DOHH2 (cell line): ENCODE measurements at regions not wholly inside any gene's neighbourhood (a gene's known extent, or its start where the extent isn't known, plus 50 kb on each side); places are given as distances from the start of the nearest gene placed in this dataset.
"Not testable (repeated sequence)": the region's sequence is repeated elsewhere in the genome, so short reads cannot be mapped to it uniquely, and the experiment has no call there.

Experiments
- H3F3A ChIP-seq: fragments of 200-600 bp; sonication (generic), shearing (Covaris generic); 2 replicates; pipeline ENCODE4 v1.6.0; 2016; ENCODE audit warnings: antibody characterized with exemption, mild to moderate bottlenecking; ENCODE audit not compliant: control insufficient read depth, insufficient read depth
- H3K27ac ChIP-seq: fragments of 200-600 bp; sonication (generic); 2 replicates; pipeline ENCODE4 v1.5.1; 2014; ENCODE audit warnings: low read depth, mild to moderate bottlenecking, low read length, moderate library complexity
- H3K27me3 ChIP-seq: fragments of 200-600 bp; sonication (generic); 2 replicates; pipeline ENCODE4 v1.6.1; 2014; ENCODE audit warnings: mild to moderate bottlenecking, low read length, mixed read lengths; ENCODE audit not compliant: control insufficient read depth
- H3K36me3 ChIP-seq: fragments of 200-600 bp; sonication (generic); 2 replicates; pipeline ENCODE4 v1.6.1; 2014; ENCODE audit warnings: mild to moderate bottlenecking, low read length, moderate library complexity, mixed read lengths; ENCODE audit not compliant: control insufficient read depth
- H3K4me1 ChIP-seq: fragments of 200-600 bp; sonication (generic); 2 replicates; pipeline ENCODE4 v1.6.1; 2014; ENCODE audit warnings: mild to moderate bottlenecking, low read length, mixed read lengths; ENCODE audit not compliant: control insufficient read depth
- H3K4me2 ChIP-seq: fragments of 200-600 bp; sonication (generic); 2 replicates; pipeline ENCODE4 v1.6.0; 2014; ENCODE audit warnings: mild to moderate bottlenecking, low read length, moderate library complexity
- H3K4me3 ChIP-seq: fragments of 200-600 bp; sonication (generic); 2 replicates; pipeline ENCODE4 v1.5.1; 2014; ENCODE audit warnings: mild to moderate bottlenecking, low read length, mixed read lengths
- H3K79me2 ChIP-seq: fragments of 200-600 bp; sonication (generic); 2 replicates; pipeline ENCODE4 v1.6.1; 2014; ENCODE audit warnings: mild to moderate bottlenecking, low read length, mixed read lengths; ENCODE audit not compliant: control insufficient read depth
- H3K9me2 ChIP-seq: fragments of 200-600 bp; sonication (generic); replicated peaks from 2 replicates; pipeline ENCODE4 v1.6.1; 2014; ENCODE audit warnings: mild to moderate bottlenecking, low read length, mixed read lengths; ENCODE audit not compliant: control insufficient read depth
- H3K9me3 ChIP-seq: fragments of 200-600 bp; sonication (generic); 2 replicates; pipeline ENCODE4 v1.6.1; 2014; ENCODE audit warnings: antibody characterized with exemption, low read length, mixed read lengths; ENCODE audit not compliant: control insufficient read depth, insufficient read depth
- H4K20me1 ChIP-seq: fragments of 200-600 bp; sonication (generic); 2 replicates; pipeline ENCODE4 v1.6.0; 2014; ENCODE audit warnings: low read depth, mild to moderate bottlenecking, antibody characterized with exemption, low read length, moderate library complexity; ENCODE audit not compliant: control insufficient read depth, insufficient read depth
- CTCF ChIP-seq: fragments of 200-600 bp; sonication (generic); IDR thresholded peaks from one replicate; pipeline ENCODE4 v1.5.1; 2014; ENCODE audit warnings: antibody characterized with exemption, mild to moderate bottlenecking, low read depth, low read length; ENCODE audit not compliant: poor library complexity, severe bottlenecking
- EZH2phosphoT487 ChIP-seq: fragments of 200-600 bp; sonication (generic); IDR thresholded peaks from 2 replicates; pipeline ENCODE4 v1.6.1; 2017; ENCODE audit warnings: borderline replicate concordance, mild to moderate bottlenecking, antibody characterized with exemption, low read length, moderate library complexity, mixed read lengths

GRCh38 chr3:104436506-104436905 lies 930.2 kb upstream of the ALCAM start:
- H4K20me1 ChIP-seq: no peaks in the 10 kb centered on the region
- TF ChIP-seq EZH2phosphoT487: no peak
- TF ChIP-seq CTCF: no peak
- no peaks in the 10 kb centered on the region for H3K79me2 ChIP-seq
- no peaks in the 10 kb centered on the region for H3K27me3 ChIP-seq
- no peaks in the 10 kb centered on the region for H3F3A ChIP-seq
- H3K4me2 ChIP-seq: no peak overlapping the region
- H3K36me3 ChIP-seq: no peaks in the 10 kb centered on the region
- no peak overlapping the region for H3K4me3 ChIP-seq
- 0 out of 2 replicates have a peak, but pooled peaks cover 2% of the 10 kb centered on the region for H3K4me1 ChIP-seq
- no peaks in the 10 kb centered on the region for H3K9me2 ChIP-seq
- no peak overlapping the region for H3K27ac ChIP-seq
- H3K9me3 ChIP-seq: no peaks in the 10 kb centered on the region

GRCh38 chr3:104437131-104437750 lies 929.5 kb upstream of the ALCAM start:
- Histone ChIP-seq H3F3A (no peaks in the 10 kb centered on the region), H3K9me2 (no peaks in the 10 kb centered on the region), H4K20me1 (no peaks in the 10 kb centered on the region), H3K9me3 (no peaks in the 10 kb centered on the region), H3K4me1 (0 out of 2 replicates have a peak, but pooled peaks cover 2% of the 10 kb centered on the region), H3K36me3 (no peaks in the 10 kb centered on the region), H3K4me3 (no peak overlapping the region), H3K27ac (no peak overlapping the region), H3K27me3 (no peaks in the 10 kb centered on the region), H3K79me2 (no peaks in the 10 kb centered on the region), H3K4me2 (no peak overlapping the region)
- TF ChIP-seq EZH2phosphoT487 (no peak), CTCF (no peak)

GRCh38 chr3:104437891-104438290 lies 928.8 kb upstream of the ALCAM start:
- Histone ChIP-seq H3K27ac (no peak overlapping the region), H3K79me2 (no peaks in the 10 kb centered on the region), H3K36me3 (no peaks in the 10 kb centered on the region), H3K4me2 (no peak overlapping the region), H3F3A (no peaks in the 10 kb centered on the region), H3K4me1 (0 out of 2 replicates have a peak, but pooled peaks cover 2% of the 10 kb centered on the region), H3K9me2 (no peaks in the 10 kb centered on the region), H3K27me3 (no peaks in the 10 kb centered on the region), H3K4me3 (no peak overlapping the region), H3K9me3 (no peaks in the 10 kb centered on the region), H4K20me1 (no peaks in the 10 kb centered on the region)
- no peak for TF ChIP-seq CTCF
- TF ChIP-seq EZH2phosphoT487: no peak

GRCh38 chr3:104438706-104439105 lies 928.0 kb upstream of the ALCAM start:
- H3K79me2 ChIP-seq: no peaks in the 10 kb centered on the region
- no peaks in the 10 kb centered on the region for H4K20me1 ChIP-seq
- H3K27me3 ChIP-seq: no peaks in the 10 kb centered on the region
- TF ChIP-seq CTCF (no peak), EZH2phosphoT487 (no peak)
- H3F3A ChIP-seq: no peaks in the 10 kb centered on the region
- 0 out of 2 replicates have a peak, but pooled peaks cover 2% of the 10 kb centered on the region for H3K4me1 ChIP-seq
- no peaks in the 10 kb centered on the region for H3K9me2 ChIP-seq
- H3K4me3 ChIP-seq: no peak overlapping the region
- no peak overlapping the region for H3K27ac ChIP-seq
- H3K4me2 ChIP-seq: no peak overlapping the region
- no peaks in the 10 kb centered on the region for H3K36me3 ChIP-seq
- H3K9me3 ChIP-seq: no peaks in the 10 kb centered on the region

GRCh38 chr3:104445252-104445919 lies 921.3 kb upstream of the ALCAM start:
- not testable (repeated sequence) for H3F3A ChIP-seq, H3K4me2 ChIP-seq, H3K9me2 ChIP-seq, H3K4me3 ChIP-seq, H3K27ac ChIP-seq, H3K36me3 ChIP-seq, H4K20me1 ChIP-seq, H3K27me3 ChIP-seq, H3K4me1 ChIP-seq, H3K79me2 ChIP-seq, H3K9me3 ChIP-seq
